ENCODE measurements at regions not wholly inside any gene's neighbourhood (a gene's known extent, or its start where the extent isn't known, plus 50 kb on each side); places are given as distances from the start of the nearest gene placed in this dataset.

GRCh38 chr2:18267501-18267900 lies 293.0 kb downstream of the RDH14 start:
- H3K4me3 ChIP-seq (ENCODE audit: insufficient read depth, low read depth, low read length) = no peak overlapping the region
- no CpG with 5 or more reads among the region's 1 CpG for WGBS, 2 experiments (ENCODE audit: extremely low coverage in 2 of 2, insufficient read length in 1 of 2)
- no peaks in the 10 kb centered on the region for H3K9me1 ChIP-seq (ENCODE audit: insufficient read depth, low read length)
- H4K5ac ChIP-seq (ENCODE audit: low read depth, low read length) = no peak overlapping the region
- H4K20me1 ChIP-seq (ENCODE audit: insufficient read depth, low read length) = no peaks in the 10 kb centered on the region
- H3K23ac ChIP-seq (ENCODE audit: low read depth, low read length) = no peak overlapping the region
- DNase-seq (peak; percentile 25), ATAC-seq (ENCODE audit: low read depth) (peak; percentile 49)
- no peak overlapping the region for H2AK9ac ChIP-seq (replicated peaks; ENCODE audit: low read depth, low read length, poor library complexity)
- H3K14ac ChIP-seq (replicated peaks; ENCODE audit: low read depth, low read length) = no peak overlapping the region
- intact Hi-C loops (cut with micrococcal nuclease) (no loop called here), dilution Hi-C loops (cut with HindIII; ENCODE audit: low sequenced_read_pairs, unreplicated experiment) (no loop called here), in situ Hi-C loops (cut with MboI; ENCODE audit: low sequenced_read_pairs) (no loop called here)
- no peak overlapping the region for H2BK120ac ChIP-seq (ENCODE audit: low read depth, low read length)
- POLR2A ChIA-PET (ENCODE audit: unreplicated experiment) = no interaction called here
- no peak overlapping the region for H4K8ac ChIP-seq (ENCODE audit: low read depth in 2 of 2, low read length in 2 of 2)
- no peak overlapping the region for H2AFZ ChIP-seq (replicated peaks; ENCODE audit: low read length, poor library complexity)
- CTCF ChIA-PET = interaction anchor here (0.6 kb wide), 1 partner anchor 52 kb away, joined by 3 read pairs; no protein-coding TSS in a partner anchor
- no peaks in the 10 kb centered on the region for H3K9me3 ChIP-seq (ENCODE audit: control insufficient read depth, insufficient read depth, low read length)
- H3K27ac ChIP-seq (ENCODE audit: insufficient read depth, low read length) = no peak overlapping the region
- H4K91ac ChIP-seq (ENCODE audit: insufficient read depth, low read depth, low read length) = no peak overlapping the region
- H2BK15ac ChIP-seq (ENCODE audit: low read depth, low read length) = no peak overlapping the region
- no peak overlapping the region for H2BK5ac ChIP-seq (ENCODE audit: low read depth, low read length, poor library complexity, severe bottlenecking)
- no peak overlapping the region for H3K4me2 ChIP-seq (ENCODE audit: low read depth, low read length)
- no peaks in the 10 kb centered on the region for H3K27me3 ChIP-seq (ENCODE audit: control insufficient read depth, insufficient read depth, low read length)
- H3K4ac ChIP-seq (ENCODE audit: low read depth, low read length) = no peak overlapping the region
- TF ChIP-seq USF2 (IDR thresholded peaks at IDR 0.05; ENCODE audit: low read depth, low read length) (no peak), RFX5 (IDR thresholded peaks at IDR 0.05; ENCODE audit: low read depth, low read length) (no peak), SMC3 (IDR thresholded peaks at IDR 0.05; ENCODE audit: low read depth, low read length) (no peak), ELK1 (IDR thresholded peaks at IDR 0.05; ENCODE audit: borderline replicate concordance, low read depth, low read length) (no peak), MAZ (IDR thresholded peaks at IDR 0.05; ENCODE audit: borderline replicate concordance, low read depth, low read length) (no peak), RAD21 (IDR thresholded peaks at IDR 0.05; ENCODE audit: low read length) (no peak), CEBPB (IDR thresholded peaks at IDR 0.05; ENCODE audit: low read depth, low read length) (no peak), FOS (IDR thresholded peaks at IDR 0.05; ENCODE audit: low read depth, low read length) (no peak), CTCF (conservative IDR thresholded peaks at IDR 0.05; ENCODE audit: low read depth, low read length) (no peak), POLR2A (IDR thresholded peaks at IDR 0.05; ENCODE audit: low read depth, low read length) (no peak), MAFK (IDR thresholded peaks at IDR 0.05; ENCODE audit: low read depth, low read length) (no peak), MXI1 (IDR thresholded peaks at IDR 0.05; ENCODE audit: borderline replicate concordance, low read depth, low read length) (no peak), RCOR1 (IDR thresholded peaks at IDR 0.05; ENCODE audit: insufficient replicate concordance, low read length) (no peak), BHLHE40 (IDR thresholded peaks at IDR 0.05; ENCODE audit: low read depth, low read length) (no peak), CHD1 (IDR thresholded peaks at IDR 0.05; ENCODE audit: low read depth, low read length) (no peak), NFE2L2 (IDR thresholded peaks at IDR 0.05; ENCODE audit: low read depth, low read length) (no peak)
- no TSS peak for BruUV-seq (replicated peaks)
- no peak overlapping the region for H2BK20ac ChIP-seq (ENCODE audit: low read depth, low read length)
- H3K4me1 ChIP-seq (ENCODE audit: control insufficient read depth, insufficient read depth, low read length) = no peaks in the 10 kb centered on the region
- no peaks in the 10 kb centered on the region for H3K79me1 ChIP-seq (ENCODE audit: low read depth in 1 of 2, low read length in 2 of 2)
- H3K36me3 ChIP-seq (ENCODE audit: control insufficient read depth, insufficient read depth, low read length) = no peaks in the 10 kb centered on the region
- no peak overlapping the region for H3K56ac ChIP-seq (ENCODE audit: extremely low read depth, insufficient read depth, low read length)
- H3K9ac ChIP-seq (ENCODE audit: low read depth, low read length) = no peak overlapping the region
- H3K18ac ChIP-seq (ENCODE audit: low read depth, low read length) = no peak overlapping the region
- no peak overlapping the region for H2AK5ac ChIP-seq (ENCODE audit: low read depth, low read length)

All from IMR-90 (cell line).